Tibial nerve (tissue), 4 donors: ENCODE measurements at regions not wholly inside any gene's neighbourhood (a gene's known extent, or its start where the extent isn't known, plus 50 kb on each side); places are given as distances from the start of the nearest gene placed in this dataset.

Source experiments
- DNase-seq, 2 donors: peaks; one replicate each; pipeline ENCODE4 v3.0.0-alpha.2; 2019; ENCODE audit warnings: low spot score in 2 of 2
- H3K27ac ChIP-seq, 4 donors: fragments of 200-600 bp; sonication (generic) in 3 of 4; one replicate each; pipeline ENCODE4 v1.5.1; 2017 to 2019; ENCODE audit warnings: mild to moderate bottlenecking in 1 of 4
- H3K27me3 ChIP-seq, 2 donors: fragments of 200-600 bp; sonication (generic) in 1 of 2; one replicate each; pipeline versions ENCODE4 v1.5.1 to v1.6.0; 2017 to 2019
- H3K36me3 ChIP-seq, 3 donors: fragments of 200-600 bp; sonication (generic); one replicate each; pipeline ENCODE4 v1.5.1; 2018 to 2019
- H3K4me1 ChIP-seq, 4 donors: fragments of 200-600 bp; sonication (generic) in 3 of 4; one replicate each; pipeline ENCODE4 v1.5.1; 2017 to 2019
- H3K4me3 ChIP-seq, 4 donors: fragments of 200-600 bp; sonication (generic) in 3 of 4; one replicate each; pipeline ENCODE4 v1.5.1; 2017 to 2019; ENCODE audit warnings: mild to moderate bottlenecking in 1 of 4, moderate library complexity in 1 of 4
- H3K9me3 ChIP-seq, 4 donors: fragments of 200-600 bp; sonication (generic) in 3 of 4; one replicate each; pipeline ENCODE4 v1.5.1; 2017 to 2019
- EP300 ChIP-seq, 2 donors: sonication (generic); formaldehyde crosslinking; IDR thresholded peaks; one replicate each; pipeline ENCODE4 v1.6.1; 2017; ENCODE audit warnings: antibody characterized with exemption in 2 of 2, mild to moderate bottlenecking in 1 of 2
- POLR2A ChIP-seq, 2 donors: fragments of 450-650 bp; IDR thresholded peaks; one replicate each; pipeline ENCODE4 v1.6.1; 2017; ENCODE audit warnings: antibody characterized with exemption in 2 of 2, mild to moderate bottlenecking in 2 of 2, moderate library complexity in 2 of 2
- WGBS, 2 donors: methylation state at CpG; one replicate each; pipeline ENCODE4 v1.1.5; 2018; 5-methylcytosine and 5-hydroxymethylcytosine counted together
- TF ChIP-seq, protein P1 (sequence below), 5 experiments: fragments of 200-600 bp in 3 of 5; fragments of 450-650 bp in 2 of 5; sonication (generic) in 3 of 5; IDR thresholded peaks; one replicate each; pipeline ENCODE4 v1.5.1; 2016 to 2019; ENCODE audit warnings: antibody characterized with exemption in 5 of 5, mild to moderate bottlenecking in 3 of 5, moderate library complexity in 2 of 5

DNA sequence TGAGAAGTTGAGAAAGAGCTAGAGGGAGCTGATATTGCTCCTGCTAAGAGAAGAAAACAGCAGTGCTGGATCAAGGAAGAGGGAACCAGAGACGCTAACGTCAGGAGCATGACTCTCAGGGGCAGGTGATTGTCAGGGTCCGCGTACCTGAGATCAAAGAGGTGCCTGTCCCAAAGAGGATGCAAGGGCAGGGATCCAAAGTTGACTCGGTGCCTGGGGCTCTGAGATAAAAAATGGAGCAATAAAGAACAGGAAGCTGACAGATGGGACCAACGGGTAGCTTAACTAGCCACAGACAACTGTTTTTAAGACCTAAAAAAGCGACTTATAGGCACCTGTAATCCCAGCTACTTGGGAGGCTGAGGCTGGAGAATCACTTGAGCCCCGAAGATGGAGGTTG, 517.8 kb downstream of the IRX1 start:
- Histone ChIP-seq H3K4me3 (no peak overlapping the region), H3K9me3 (no peaks in the 10 kb centered on the region), H3K4me1 (no peaks in the 10 kb centered on the region), H3K36me3 (no peaks in the 10 kb centered on the region), H3K27me3 (no peaks in the 10 kb centered on the region), H3K27ac (no peak overlapping the region)
- DNase-seq = no peak
- WGBS, 2 donors = 59 to 67% methylated on average over 8 of the region's 8 CpGs
- TF ChIP-seq POLR2A (IDR thresholded peaks at IDR 0.05) (no peak), EP300 (IDR thresholded peaks at IDR 0.05) (no peak)
- TF ChIP-seq, protein P1, sequence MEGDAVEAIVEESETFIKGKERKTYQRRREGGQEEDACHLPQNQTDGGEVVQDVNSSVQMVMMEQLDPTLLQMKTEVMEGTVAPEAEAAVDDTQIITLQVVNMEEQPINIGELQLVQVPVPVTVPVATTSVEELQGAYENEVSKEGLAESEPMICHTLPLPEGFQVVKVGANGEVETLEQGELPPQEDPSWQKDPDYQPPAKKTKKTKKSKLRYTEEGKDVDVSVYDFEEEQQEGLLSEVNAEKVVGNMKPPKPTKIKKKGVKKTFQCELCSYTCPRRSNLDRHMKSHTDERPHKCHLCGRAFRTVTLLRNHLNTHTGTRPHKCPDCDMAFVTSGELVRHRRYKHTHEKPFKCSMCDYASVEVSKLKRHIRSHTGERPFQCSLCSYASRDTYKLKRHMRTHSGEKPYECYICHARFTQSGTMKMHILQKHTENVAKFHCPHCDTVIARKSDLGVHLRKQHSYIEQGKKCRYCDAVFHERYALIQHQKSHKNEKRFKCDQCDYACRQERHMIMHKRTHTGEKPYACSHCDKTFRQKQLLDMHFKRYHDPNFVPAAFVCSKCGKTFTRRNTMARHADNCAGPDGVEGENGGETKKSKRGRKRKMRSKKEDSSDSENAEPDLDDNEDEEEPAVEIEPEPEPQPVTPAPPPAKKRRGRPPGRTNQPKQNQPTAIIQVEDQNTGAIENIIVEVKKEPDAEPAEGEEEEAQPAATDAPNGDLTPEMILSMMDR (IDR thresholded peaks at IDR 0.05) = no peak

DNA sequence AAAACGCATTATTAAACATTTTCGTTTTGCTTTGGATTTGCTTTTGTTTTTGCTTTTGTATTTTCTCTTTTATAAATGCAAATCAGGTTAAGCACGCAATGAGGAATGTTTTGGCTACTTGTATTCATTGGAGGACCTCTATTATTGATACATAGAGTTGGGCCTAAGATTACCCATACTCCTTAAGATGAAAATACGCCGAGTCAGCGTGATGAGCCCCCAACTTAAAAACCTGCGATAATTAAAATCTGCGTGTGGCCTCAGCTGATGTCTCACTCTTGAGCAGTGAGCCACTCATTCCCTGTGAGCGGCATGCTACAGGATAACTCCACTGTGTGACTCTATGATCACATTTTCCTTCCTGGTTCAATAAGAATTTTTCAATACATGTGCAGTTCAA, 518.3 kb downstream of the IRX1 start:
- no peak for DNase-seq
- no peaks in the 10 kb centered on the region for H3K9me3 ChIP-seq
- H3K27ac ChIP-seq = no peak overlapping the region
- H3K4me1 ChIP-seq = no peaks in the 10 kb centered on the region
- H3K36me3 ChIP-seq = no peaks in the 10 kb centered on the region
- H3K4me3 ChIP-seq = no peak overlapping the region
- no peaks in the 10 kb centered on the region for H3K27me3 ChIP-seq
- no peak for TF ChIP-seq EP300 (IDR thresholded peaks at IDR 0.05)
- TF ChIP-seq POLR2A (IDR thresholded peaks at IDR 0.05) = no peak
- TF ChIP-seq, protein P1 (IDR thresholded peaks at IDR 0.05) = no peak
- WGBS, 2 donors = 91 to 92% methylated on average over 9 of the region's 9 CpGs

DNA sequence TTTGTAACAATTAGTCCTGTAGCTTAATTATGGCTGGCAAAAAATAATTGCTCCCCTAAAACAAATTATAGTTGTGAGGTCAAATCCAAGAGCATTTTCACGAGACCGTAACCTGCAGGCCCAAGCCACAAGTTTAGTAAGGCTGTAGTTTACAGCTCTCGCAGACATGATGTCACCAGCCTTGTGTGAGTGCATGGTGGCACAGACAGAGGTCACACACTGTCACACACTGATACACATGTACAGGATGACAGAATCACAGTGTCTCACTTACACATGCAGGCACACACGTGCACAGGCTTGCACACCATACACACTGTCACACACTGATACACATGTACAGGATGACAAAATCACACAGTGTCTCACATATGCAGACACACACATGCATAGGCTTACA, 518.8 kb downstream of the IRX1 start:
- no peak for DNase-seq
- no peak overlapping the region for H3K4me3 ChIP-seq
- H3K4me1 ChIP-seq = no peaks in the 10 kb centered on the region
- no peaks in the 10 kb centered on the region for H3K9me3 ChIP-seq
- no peaks in the 10 kb centered on the region for H3K27me3 ChIP-seq
- TF ChIP-seq, protein P1 (IDR thresholded peaks at IDR 0.05) = no peak
- no peak for TF ChIP-seq EP300 (IDR thresholded peaks at IDR 0.05)
- no peak for TF ChIP-seq POLR2A (IDR thresholded peaks at IDR 0.05)
- 75 to 81% methylated on average over 4 of the region's 4 CpGs for WGBS, 2 donors
- no peak overlapping the region for H3K27ac ChIP-seq
- H3K36me3 ChIP-seq = no peaks in the 10 kb centered on the region

DNA sequence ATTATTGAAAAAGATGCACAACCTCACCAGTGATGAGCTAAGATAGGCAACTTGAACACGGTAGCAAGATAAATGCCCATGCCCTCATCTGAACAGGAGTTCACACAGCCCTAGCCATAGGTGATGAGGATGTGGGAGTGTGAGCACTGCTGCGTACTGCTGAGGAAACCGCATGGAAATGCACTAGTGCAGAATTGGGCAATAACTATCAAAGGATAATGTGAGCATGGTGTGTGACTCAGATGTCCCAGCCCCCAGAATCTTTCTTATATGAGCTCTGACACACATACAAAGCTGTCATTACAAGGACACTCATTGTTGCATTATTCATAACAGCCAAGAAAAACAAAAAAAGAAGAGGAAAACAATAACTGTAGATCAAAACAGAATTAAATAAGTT, 521.2 kb downstream of the IRX1 start:
- no peak overlapping the region for H3K27ac ChIP-seq
- no peak overlapping the region for H3K4me3 ChIP-seq
- no peaks in the 10 kb centered on the region for H3K27me3 ChIP-seq
- DNase-seq = no peak
- no peaks in the 10 kb centered on the region for H3K36me3 ChIP-seq
- 52 to 55% methylated on average over 3 of the region's 3 CpGs for WGBS, 2 donors
- TF ChIP-seq EP300 (IDR thresholded peaks at IDR 0.05) (no peak), POLR2A (IDR thresholded peaks at IDR 0.05) (no peak)
- TF ChIP-seq, protein P1 (IDR thresholded peaks at IDR 0.05) = no peak
- no peaks in the 10 kb centered on the region for H3K4me1 ChIP-seq
- H3K9me3 ChIP-seq = no peaks in the 10 kb centered on the region

DNA sequence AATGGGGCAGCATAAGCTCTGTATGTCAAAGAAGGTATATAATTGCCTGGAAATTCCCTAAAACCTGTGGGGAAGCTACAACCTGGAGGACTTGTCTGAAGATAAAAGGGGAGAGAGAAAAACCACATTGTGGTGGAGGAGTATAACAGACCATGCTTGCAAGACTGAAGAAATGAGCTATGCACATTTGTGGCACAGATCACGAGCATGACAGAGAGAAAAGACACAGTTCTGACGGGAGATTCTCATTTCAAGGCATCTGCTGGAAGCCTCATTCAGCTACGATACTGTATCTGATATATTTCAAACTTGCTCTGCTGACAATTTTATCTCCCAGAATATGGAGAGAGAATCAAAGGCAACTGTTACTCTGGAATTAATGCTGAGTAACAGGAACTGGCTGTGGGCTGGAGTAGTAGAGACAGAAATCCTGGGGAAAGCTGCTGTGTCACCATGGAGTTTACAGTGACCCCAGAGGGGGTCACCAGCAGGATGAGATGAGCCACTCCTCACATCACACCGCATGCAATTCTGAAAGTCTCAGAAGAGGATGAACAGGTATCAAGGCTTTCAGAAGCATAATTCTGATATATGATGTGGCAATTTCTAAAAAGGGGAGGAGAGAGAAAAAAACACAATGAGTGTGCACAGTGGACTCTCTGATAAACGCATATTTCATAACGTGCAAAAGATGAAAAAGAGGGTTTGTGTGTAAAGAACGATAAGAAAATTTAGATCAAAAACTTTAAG, 528.8 kb downstream of the IRX1 start:
- Histone ChIP-seq H3K4me3 (no peak overlapping the region), H3K27ac (no peak overlapping the region), H3K36me3 (no peaks in the 10 kb centered on the region), H3K27me3 (no peaks in the 10 kb centered on the region), H3K4me1 (no peaks in the 10 kb centered on the region), H3K9me3 (peaks cover 0 to 18% (median 0%) of the 10 kb centered on the region in 4 donors)
- TF ChIP-seq POLR2A (IDR thresholded peaks at IDR 0.05) (no peak), EP300 (IDR thresholded peaks at IDR 0.05) (no peak)
- TF ChIP-seq, protein P1 (IDR thresholded peaks at IDR 0.05) = no peak
- no peak for DNase-seq
- WGBS, 2 donors = 58 to 64% methylated on average over 7 of the region's 7 CpGs
